PC-9 (cell line): ENCODE measurements at regions not wholly inside any gene's neighbourhood (a gene's known extent, or its start where the extent isn't known, plus 50 kb on each side); places are given as distances from the start of the nearest gene placed in this dataset.

Experiments used
- BruUV-seq: library from RNA; stranded (reverse); fragments of 400-500 nt; replicated peaks from 2 replicates; lab custom pipeline; 2021; lab: Mats Ljungman, UMichigan
- CTCF ChIA-PET: fragments of 300-600 bp; sonication (Branson Sonifier 250); formaldehyde crosslinking; loops from one replicate; lab custom pipeline; 2022; ENCODE audit warnings: antibody characterized with exemption; lab: Charles Lee
- POLR2A ChIA-PET: fragments of 300-600 bp; sonication (Branson Sonifier 250); formaldehyde crosslinking; loops from one replicate; lab custom pipeline; 2022; ENCODE audit warnings: antibody characterized with exemption; ENCODE audit not compliant: unreplicated experiment; lab: Charles Lee
- DNase-seq, 2 experiments: peaks; one replicate each; pipeline versions ENCODE4 v3.0.0 to v3.0.0-alpha.2; 2015 to 2022; ENCODE audit warnings: mixed read lengths in 1 of 2
- H2AFZ ChIP-seq: fragments of 200-600 bp; sonication (generic); 2 replicates; pipeline ENCODE4 v1.8.1; 2017; ENCODE audit warnings: antibody characterized with exemption
- H3F3A ChIP-seq: fragments of 200-600 bp; sonication (generic); 2 replicates; pipeline ENCODE4 v1.8.1; 2017; ENCODE audit warnings: antibody characterized with exemption, mild to moderate bottlenecking, low read depth; ENCODE audit not compliant: insufficient read depth
- H3K27ac ChIP-seq: fragments of 200-600 bp; sonication (generic); 2 replicates; pipeline ENCODE4 v1.6.1; 2016; ENCODE audit warnings: mixed run types
- H3K27me3 ChIP-seq: fragments of 200-600 bp; sonication (generic); 2 replicates; pipeline ENCODE4 v1.6.1; 2016; ENCODE audit warnings: low read depth, mixed run types; ENCODE audit not compliant: insufficient read depth
- H3K36me3 ChIP-seq: fragments of 200-600 bp; sonication (generic); 2 replicates; pipeline ENCODE4 v1.6.1; 2016; ENCODE audit warnings: low read depth, mixed run types
- H3K4me1 ChIP-seq: fragments of 200-600 bp; sonication (generic); replicated peaks from 2 replicates; pipeline ENCODE4 v1.6.1; 2016; ENCODE audit warnings: mixed run types; ENCODE audit not compliant: insufficient read depth
- H3K4me2 ChIP-seq: fragments of 200-600 bp; sonication (generic); 2 replicates; pipeline ENCODE4 v1.6.1; 2017; ENCODE audit warnings: mixed run types
- H3K4me3 ChIP-seq: fragments of 200-600 bp; sonication (generic); 2 replicates; pipeline ENCODE4 v1.6.1; 2016; ENCODE audit warnings: mixed run types
- H3K79me2 ChIP-seq: fragments of 200-600 bp; sonication (generic); 2 replicates; pipeline ENCODE4 v1.6.1; 2017; ENCODE audit warnings: low read depth, mixed run types
- H3K9me2 ChIP-seq: fragments of 200-600 bp; sonication (generic); 2 replicates; pipeline ENCODE4 v1.8.1; 2017; ENCODE audit warnings: mild to moderate bottlenecking; ENCODE audit not compliant: insufficient read depth
- H3K9me3 ChIP-seq: fragments of 200-600 bp; sonication (generic); 2 replicates; pipeline ENCODE4 v1.8.1; 2016; ENCODE audit warnings: low read depth; ENCODE audit not compliant: insufficient read depth
- H4K20me1 ChIP-seq: fragments of 200-600 bp; sonication (generic); 2 replicates; pipeline ENCODE4 v1.8.1; 2017; ENCODE audit not compliant: insufficient read depth
- EZH2 ChIP-seq: fragments of 200-600 bp; sonication (generic); IDR thresholded peaks from 2 replicates; pipeline ENCODE4 v1.8.0; 2017; ENCODE audit warnings: antibody characterized with exemption, low read depth
- intact Hi-C: fragments of 100-400 bp; cut with micrococcal nuclease; formaldehyde crosslinking; loops from one replicate; pipeline ENCODE4 v1.10.0; 2022; ENCODE audit not compliant: unreplicated experiment
- TF ChIP-seq, protein P1 (sequence below): fragments of 200-600 bp; sonication (generic); conservative IDR thresholded peaks from 2 replicates; pipeline ENCODE4 v1.6.1; 2017; ENCODE audit warnings: mixed run types, antibody characterized with exemption, mild to moderate bottlenecking, moderate library complexity

DNA sequence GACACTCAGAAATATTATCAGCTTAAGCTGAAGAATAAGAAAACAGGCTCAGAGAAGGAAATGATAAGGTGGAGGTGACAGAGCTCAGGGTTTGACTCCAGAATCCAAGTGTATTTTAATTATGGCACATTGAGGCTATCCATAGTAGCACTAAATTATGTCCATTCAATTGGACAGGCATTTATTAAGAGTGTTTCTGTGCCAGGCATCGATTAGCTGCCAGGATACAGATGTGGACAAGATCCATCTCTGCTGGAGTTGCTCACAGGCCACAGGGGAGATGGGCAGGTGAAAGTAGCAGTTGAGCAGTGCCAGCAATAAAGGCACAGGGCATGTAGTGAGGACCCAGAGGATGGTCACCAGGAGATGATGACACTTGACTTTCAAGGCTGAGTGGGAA is 592.5 kb downstream of the INSC start:
- H3K27me3 ChIP-seq, result no peaks in the 10 kb centered on the region
- POLR2A ChIA-PET, result no interaction called here

GRCh38 chr11:15707971-15708370 is 593.2 kb downstream of the INSC start:
- Histone ChIP-seq H3K27me3 (no peaks in the 10 kb centered on the region), H3F3A (no peaks in the 10 kb centered on the region), H3K9me2 (no peaks in the 10 kb centered on the region), H2AFZ (no peak overlapping the region), H3K36me3 (no peaks in the 10 kb centered on the region), H3K4me1 (peaks cover 10% of the 10 kb centered on the region; the same call in 1 of the 2 replicates), H3K4me2 (no peak overlapping the region), H3K27ac (no peak overlapping the region), H3K9me3 (no peaks in the 10 kb centered on the region), H3K4me3 (no peak overlapping the region), H4K20me1 (no peaks in the 10 kb centered on the region), H3K79me2 (no peaks in the 10 kb centered on the region)
- TF ChIP-seq, protein P1, sequence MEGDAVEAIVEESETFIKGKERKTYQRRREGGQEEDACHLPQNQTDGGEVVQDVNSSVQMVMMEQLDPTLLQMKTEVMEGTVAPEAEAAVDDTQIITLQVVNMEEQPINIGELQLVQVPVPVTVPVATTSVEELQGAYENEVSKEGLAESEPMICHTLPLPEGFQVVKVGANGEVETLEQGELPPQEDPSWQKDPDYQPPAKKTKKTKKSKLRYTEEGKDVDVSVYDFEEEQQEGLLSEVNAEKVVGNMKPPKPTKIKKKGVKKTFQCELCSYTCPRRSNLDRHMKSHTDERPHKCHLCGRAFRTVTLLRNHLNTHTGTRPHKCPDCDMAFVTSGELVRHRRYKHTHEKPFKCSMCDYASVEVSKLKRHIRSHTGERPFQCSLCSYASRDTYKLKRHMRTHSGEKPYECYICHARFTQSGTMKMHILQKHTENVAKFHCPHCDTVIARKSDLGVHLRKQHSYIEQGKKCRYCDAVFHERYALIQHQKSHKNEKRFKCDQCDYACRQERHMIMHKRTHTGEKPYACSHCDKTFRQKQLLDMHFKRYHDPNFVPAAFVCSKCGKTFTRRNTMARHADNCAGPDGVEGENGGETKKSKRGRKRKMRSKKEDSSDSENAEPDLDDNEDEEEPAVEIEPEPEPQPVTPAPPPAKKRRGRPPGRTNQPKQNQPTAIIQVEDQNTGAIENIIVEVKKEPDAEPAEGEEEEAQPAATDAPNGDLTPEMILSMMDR, result no peak
- no peak for TF ChIP-seq EZH2
- DNase-seq, result peak; percentile 36 to 63
- CTCF ChIA-PET, result no interaction called here
- POLR2A ChIA-PET, result no interaction called here
- no TSS peak for BruUV-seq
- intact Hi-C loops, result no loop called here

More for the DNA sequence above, 592.5 kb downstream of the INSC start:
- Histone ChIP-seq H3K79me2 (no peaks in the 10 kb centered on the region), H3K4me3 (no peak overlapping the region), H3K9me2 (no peaks in the 10 kb centered on the region), H3K4me2 (no peak overlapping the region), H4K20me1 (no peaks in the 10 kb centered on the region), H3K36me3 (no peaks in the 10 kb centered on the region), H3F3A (no peaks in the 10 kb centered on the region), H3K27ac (no peak overlapping the region), H3K4me1 (peaks cover 10% of the 10 kb centered on the region; the same call in 1 of the 2 replicates), H3K9me3 (no peaks in the 10 kb centered on the region), H2AFZ (no peak overlapping the region)
- intact Hi-C loops, result no loop called here
- BruUV-seq, result no TSS peak
- no peak for DNase-seq
- CTCF ChIA-PET, result no interaction called here
- no peak for TF ChIP-seq EZH2
- TF ChIP-seq, protein P1, result no peak

GRCh38 chr11:15710580-15711275 is 596.0 kb downstream of the INSC start:
- ChIA-PET CTCF (no interaction called here), POLR2A (no interaction called here)
- no peak overlapping the region for H3K27ac ChIP-seq
- no peaks in the 10 kb centered on the region for H3K9me3 ChIP-seq
- no TSS peak for BruUV-seq
- intact Hi-C loops, result no loop called here
- no peaks in the 10 kb centered on the region for H3K27me3 ChIP-seq
- H2AFZ ChIP-seq, result no peak overlapping the region
- H3K4me1 ChIP-seq, result peaks cover 10% of the 10 kb centered on the region; the same call in 1 of the 2 replicates
- H3K4me3 ChIP-seq, result no peak overlapping the region
- no peaks in the 10 kb centered on the region for H3K36me3 ChIP-seq
- DNase-seq, result no peak
- no peaks in the 10 kb centered on the region for H3K9me2 ChIP-seq
- TF ChIP-seq EZH2, result no peak
- TF ChIP-seq, protein P1, result no peak
- no peaks in the 10 kb centered on the region for H4K20me1 ChIP-seq
- H3F3A ChIP-seq, result no peaks in the 10 kb centered on the region
- H3K79me2 ChIP-seq, result no peaks in the 10 kb centered on the region
- H3K4me2 ChIP-seq, result no peak overlapping the region
